ENCODE measurements at regions not wholly inside any gene's neighbourhood (a gene's known extent, or its start where the extent isn't known, plus 50 kb on each side); places are given as distances from the start of the nearest gene placed in this dataset.
"Not testable (repeated sequence)": the region's sequence is repeated elsewhere in the genome, so short reads cannot be mapped to it uniquely, and the experiment has no call there.

DNA sequence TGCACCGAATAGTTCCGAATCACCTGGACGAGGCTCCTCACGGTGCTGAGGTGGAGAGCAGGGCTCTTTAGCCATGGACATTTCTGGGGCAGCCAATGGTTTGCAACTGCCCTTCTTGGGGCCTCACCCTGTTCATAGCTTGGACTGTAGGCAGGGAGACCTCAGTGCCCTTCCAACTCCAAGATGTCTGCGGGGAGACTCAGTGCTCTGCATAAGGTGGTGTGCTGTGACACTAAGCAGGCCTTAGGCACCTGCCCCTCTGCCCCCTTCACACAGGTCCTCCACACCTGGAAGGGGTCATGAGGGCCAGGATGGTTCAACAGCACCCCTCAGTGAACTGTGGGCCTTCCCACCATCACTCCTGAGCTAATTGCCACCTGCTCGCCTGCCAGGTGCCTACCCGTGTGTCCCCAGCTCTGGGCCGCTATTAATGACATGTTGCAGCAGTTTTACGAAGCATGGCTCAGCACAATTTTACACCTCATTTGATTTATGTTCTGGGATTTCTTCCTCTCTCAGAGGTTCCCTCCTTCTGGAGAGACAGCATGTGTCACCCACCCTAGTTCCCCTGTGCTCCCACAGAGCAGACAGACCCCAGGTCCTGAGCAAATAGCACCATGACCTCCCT lies 101.2 kb upstream of the SMAD3 start:
- no peak for DNase-seq (ENCODE audit: low read depth)

DNA sequence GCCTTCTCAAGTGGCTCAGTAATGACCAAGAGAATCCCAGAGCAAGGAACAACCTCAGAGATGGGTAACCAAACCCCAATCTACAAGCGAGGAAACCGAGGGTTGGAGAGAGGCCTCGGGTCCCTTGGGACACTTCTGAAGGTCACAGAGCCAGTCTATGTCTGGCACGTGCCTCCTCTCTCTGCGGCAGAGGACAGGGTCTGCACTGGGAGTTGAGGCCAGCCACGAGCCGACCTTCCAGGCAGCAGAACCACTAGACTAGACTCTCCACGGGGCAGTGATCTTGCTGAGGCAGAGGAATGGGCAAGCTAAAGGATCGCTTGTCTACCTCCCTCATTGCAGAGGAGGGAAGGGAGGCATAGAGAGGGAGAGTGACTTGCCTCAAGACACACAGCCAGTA lies 100.6 kb upstream of the SMAD3 start:
- DNase-seq (ENCODE audit: low read depth) = no peak

DNA sequence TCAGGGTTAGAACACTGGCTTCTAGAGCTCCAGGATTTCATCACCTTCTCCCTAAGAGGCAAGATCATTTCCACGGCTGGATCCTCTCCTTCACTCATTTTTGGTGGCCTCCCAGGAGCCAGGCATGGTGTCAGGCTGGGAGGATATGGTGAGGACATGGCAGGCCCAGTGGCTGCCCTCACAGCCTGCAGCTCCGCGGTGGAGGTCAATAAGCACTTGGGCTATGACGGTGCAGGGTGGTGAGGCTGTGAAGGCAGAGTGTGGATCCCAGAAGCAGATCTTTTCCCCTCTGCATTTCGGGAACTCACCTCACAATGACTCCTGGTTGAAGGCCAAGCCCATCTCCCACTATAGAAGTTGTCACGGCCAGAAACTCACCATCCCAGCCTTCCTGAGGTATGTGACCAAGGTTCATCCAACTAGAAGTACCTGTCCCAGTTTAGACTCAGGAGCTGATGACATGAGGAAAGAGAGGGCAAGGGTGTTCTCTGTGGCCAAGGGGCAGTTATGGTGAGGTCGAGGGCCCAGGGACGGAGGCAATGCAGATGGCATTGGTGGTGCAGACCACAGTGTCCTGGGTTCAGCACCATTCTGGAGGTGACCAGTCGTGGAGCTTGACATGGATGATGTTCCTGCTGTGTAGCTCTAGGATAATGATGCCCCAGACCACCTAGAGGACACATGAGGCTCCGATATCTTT lies 100.1 kb upstream of the SMAD3 start:
- no peak for DNase-seq (ENCODE audit: low read depth)

DNA sequence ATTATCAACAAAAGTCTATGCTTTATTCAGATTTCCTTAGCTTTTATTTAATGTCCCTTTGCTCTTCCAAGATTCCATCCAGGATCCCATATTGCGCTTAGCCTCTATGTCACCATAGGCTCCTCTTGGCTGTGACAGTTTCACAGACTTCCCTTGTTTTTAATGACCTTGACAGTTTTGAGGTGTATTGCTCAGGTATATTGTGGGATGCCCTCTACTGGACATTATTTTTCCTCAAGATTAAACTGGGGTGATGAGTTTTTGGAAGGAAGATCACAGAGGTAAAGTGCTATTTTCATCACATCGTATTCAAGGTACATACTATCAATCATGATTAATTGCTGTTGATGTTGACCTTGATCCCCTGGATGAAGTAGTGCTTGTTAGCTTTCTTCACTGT lies 99.1 kb upstream of the SMAD3 start:
- no peak for DNase-seq (ENCODE audit: low read depth)

DNA sequence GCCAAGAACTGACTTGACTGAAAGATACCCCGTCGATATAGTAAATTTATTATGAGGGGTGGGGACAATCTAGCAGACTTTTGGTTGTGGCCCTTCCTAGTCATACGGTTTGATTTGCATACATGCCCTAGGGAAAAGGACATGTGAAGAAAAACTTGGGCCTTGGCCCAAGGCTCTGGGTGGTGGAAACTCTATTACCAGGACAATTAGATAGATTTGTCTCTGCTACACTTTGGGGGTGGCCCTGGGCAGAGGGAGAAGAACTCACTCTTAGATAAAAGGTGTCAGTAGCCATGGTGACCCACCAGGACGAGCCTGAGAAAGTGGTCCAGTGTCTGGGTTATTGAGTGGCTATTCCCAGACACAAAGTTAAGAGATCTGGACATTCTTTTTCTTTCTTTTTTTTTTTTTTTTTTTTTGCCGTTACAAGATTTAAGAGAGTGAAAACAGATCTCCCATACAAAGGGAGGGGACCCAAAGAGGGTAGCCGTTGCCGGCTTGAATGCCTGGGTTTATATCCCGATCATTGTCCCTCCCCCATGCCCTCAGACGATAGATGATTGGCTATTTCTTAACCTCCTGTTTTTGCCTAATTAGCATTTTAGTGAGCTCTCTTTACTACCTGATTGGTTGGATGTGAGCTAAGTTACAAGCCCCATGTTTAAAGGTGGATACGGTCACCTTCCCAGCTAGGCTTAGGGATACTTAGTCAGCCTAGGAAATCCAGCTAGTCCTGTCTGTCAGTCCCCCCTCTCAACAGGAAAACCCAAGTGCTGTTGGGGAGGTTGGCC lies 96.4 kb upstream of the SMAD3 start:
- DNase-seq (ENCODE audit: low read depth) = no peak

DNA sequence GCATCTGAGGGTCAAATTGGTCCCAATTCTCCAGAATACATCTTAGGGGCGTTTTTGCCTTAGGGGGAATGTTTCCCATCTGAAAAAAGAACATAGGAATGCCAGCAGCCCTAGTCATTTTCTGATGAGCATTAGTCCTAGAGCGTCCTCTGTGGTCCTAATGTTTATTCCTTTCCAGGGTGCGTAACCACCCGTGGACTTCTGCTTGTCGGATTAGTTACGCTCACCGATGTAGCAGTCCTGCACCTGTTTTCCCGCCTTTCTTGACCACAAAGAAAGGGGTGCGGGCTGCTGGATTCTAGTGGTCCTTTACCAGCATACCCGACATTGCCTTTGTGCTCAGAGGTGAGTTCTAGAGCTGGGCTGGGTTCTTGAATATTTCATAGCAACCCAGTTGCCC lies 91.3 kb upstream of the SMAD3 start:
- not testable (repeated sequence) for DNase-seq (ENCODE audit: low read depth)

DNA sequence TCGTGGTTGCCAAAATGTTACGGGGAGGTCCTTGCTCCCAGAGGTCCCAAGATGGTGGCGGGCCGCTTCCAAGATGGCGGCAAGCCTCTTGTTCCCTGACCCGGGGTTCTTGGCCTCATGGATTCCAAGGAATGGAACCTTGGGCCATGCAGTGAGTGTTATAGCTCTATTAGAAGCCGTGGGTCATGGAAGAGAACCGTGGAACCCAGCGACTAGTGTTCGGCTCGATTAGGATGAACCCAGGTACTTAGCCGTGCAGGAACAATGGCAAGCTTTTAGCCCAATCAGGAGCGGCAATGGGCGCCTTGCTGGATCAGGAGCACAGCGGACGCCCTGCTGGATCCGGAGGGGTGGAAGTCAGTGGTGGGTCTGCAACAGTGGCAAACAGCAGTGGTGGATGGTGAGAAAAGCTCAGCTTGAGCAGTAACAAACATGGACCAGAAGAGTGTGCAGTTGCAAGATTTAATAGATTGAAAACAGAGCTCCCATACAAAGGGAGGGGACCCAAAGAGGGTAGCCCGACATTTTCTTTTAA lies 89.2 kb upstream of the SMAD3 start:
- not testable (repeated sequence) for DNase-seq (ENCODE audit: low read depth)

DNA sequence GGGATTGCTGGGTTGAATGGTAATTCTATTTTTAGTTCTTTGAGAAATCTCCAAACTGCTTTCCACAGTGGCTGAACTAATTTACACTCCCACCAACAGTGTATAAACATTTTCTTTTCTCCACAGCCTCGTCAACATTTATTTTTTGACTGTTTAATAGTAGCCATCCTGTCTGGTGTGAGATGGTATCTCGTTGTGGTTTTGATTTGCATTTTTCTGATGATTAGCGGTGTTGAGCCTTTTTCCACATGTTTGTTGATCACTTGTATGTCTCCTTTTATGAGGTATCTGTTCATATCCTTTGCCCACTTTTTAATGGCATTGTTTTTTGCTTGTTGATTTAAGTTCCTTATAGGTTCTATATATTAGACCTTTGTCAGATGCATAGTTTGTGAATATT lies 85.1 kb upstream of the SMAD3 start:
- DNase-seq (ENCODE audit: low read depth) = not testable (repeated sequence)

DNA sequence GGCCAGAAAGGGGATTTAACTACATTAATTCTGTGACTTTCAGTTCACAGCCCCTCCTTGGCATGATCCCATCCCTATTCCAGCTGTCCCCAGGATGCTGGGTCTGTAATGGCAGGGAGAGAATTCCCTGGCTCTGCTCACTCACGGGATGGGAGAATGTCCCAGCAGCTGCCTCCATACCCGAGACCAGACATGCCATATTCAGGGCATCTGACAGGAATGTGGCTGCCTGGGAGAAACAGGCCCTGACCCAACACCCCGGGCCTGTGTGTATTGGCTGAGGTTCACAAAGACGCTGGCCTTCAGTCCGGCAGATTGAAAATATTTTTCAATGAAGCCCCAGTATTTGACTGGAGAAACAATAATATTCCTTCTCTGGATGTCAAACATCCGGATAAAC lies 83.6 kb upstream of the SMAD3 start:
- DNase-seq (ENCODE audit: low read depth) = no peak

DNA sequence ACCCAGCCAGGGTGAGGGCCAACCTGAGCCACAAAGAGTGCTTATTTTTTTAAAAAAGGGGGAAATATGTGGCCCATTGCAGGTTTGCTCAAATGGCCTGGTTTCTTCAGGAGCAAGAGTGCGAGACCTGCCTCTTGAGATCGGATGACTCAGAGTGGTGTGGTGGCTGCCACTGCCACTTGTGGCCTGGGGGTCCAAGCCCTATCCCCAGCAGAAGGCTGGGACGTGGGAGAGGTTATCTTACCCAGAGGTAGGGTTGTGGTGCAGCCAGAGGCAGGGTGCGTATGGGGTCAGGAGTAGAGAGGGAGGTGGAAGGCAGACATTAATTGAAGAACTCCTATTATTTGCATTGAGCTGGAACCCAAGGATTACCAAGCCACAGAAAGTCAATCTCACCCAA lies 83.2 kb upstream of the SMAD3 start:
- no peak for DNase-seq (ENCODE audit: low read depth)

DNA sequence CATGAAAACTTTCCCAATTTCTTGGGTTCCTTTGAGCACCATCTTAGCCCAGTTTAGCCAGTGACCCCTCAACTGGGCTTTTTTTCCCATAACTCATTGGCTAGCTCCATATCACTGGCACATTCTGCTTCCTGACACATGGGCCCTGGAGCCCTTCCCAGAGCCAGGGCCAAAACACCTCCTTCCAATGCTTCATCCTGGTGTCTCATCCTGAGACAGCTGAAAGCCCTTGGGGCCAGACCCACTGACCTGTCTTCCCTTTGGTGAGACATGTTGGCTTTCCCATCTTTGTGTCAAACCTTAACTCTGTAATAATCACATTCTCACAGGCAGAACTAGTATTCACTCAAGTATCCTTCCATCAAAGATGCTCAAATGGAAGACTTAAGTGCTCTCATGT lies 82.6 kb upstream of the SMAD3 start:
- no peak for DNase-seq (ENCODE audit: low read depth)

DNA sequence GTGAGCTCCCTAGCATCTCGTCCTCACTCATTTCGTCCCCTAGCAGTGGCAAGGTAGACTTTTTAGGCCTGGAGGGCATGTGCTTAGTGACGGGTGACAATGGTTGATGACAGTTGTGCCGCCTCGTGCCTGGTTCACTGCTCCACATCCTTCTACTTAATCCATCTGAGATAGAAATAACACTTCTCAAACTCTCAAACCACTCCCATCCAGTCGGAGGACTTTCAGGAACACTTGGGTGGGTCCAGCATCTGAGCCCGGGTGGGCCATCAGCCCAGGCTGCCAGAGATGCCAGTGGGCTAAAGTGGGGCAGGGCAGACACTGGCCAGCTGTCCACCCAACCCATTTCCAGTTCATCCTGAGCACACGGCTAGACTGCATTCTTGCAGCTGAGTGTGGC lies 79.7 kb upstream of the SMAD3 start:
- DNase-seq (ENCODE audit: low read depth) = no peak

DNA sequence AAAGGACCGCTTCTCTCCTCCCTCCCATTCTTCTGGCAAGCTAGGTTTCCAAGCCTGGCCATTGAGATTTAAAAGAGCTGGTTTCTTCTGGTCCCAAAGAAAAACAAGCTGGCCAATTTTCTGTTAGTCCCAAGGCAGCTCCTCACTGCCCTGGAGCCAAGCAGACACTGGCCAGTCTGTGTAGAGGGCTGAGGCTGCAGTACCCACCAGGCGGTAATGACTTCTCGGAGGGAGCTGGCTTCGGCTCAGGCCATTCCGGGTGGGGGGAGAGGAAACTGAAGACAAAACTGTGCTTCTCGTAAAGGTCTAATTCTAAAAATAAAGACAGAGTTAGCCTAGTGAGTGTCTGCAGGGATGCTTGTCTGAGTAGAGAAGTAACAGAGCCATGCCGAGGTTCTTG lies 78.5 kb upstream of the SMAD3 start:
- no peak for DNase-seq (ENCODE audit: low read depth)

DNA sequence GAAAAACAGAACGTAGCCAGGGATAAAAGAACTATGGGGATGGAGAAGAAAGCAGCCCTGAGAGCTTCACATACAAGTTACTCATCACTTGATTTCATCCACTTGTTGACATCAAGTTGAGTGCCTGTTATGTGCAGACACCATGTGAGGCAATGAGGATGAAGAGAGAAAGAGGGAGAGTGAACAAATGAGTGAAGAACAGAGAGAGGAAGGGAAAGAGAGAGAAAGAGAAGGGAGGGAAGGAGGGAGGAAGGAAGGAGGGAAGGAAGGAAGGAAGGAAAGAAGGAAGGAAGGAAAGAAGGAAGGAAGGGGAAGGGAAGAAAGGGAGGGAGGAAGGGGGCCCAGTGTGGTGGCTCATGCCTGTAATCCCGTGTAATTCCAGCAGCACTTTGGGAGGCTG lies 72.3 kb upstream of the SMAD3 start:
- DNase-seq (ENCODE audit: low read depth) = no peak

DNA sequence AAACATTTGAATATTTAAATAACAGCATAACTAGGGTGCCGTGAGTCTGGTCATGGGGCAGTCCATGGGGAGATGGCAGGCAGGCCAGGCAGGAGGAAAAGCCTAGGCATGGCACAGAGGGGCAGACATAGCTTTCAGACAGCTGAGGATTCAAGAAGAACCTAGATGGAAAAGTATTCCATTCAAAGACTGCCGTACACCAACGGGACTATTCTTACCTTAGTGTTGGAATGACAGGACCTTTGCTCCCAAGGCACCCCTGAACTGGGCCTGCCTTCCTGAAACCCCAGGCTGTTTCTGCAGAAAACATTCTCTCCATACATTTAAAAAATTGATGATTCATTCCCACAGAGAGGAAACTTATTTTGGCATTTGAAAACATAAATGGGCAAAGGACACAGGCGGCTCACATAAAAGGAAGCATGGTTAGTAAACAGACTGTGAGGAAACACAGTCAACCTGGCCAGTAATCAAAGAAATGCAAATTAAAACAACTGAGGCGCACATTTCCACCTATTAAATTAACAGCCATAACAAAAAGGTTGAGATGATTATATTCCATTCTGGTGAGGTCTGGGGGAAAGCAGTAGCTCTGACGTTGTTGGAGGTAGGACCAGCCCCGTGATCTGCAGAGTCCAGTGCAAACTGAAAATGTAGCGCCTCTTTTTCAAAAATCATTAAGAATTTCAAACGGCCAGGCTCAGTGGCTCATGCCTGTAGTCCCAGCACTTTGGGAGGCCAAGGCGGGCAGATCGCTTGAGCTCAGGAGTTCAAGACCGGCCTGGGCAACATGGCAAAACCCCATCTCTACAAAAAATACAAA lies 71.3 kb upstream of the SMAD3 start:
- DNase-seq (ENCODE audit: low read depth) = no peak

DNA sequence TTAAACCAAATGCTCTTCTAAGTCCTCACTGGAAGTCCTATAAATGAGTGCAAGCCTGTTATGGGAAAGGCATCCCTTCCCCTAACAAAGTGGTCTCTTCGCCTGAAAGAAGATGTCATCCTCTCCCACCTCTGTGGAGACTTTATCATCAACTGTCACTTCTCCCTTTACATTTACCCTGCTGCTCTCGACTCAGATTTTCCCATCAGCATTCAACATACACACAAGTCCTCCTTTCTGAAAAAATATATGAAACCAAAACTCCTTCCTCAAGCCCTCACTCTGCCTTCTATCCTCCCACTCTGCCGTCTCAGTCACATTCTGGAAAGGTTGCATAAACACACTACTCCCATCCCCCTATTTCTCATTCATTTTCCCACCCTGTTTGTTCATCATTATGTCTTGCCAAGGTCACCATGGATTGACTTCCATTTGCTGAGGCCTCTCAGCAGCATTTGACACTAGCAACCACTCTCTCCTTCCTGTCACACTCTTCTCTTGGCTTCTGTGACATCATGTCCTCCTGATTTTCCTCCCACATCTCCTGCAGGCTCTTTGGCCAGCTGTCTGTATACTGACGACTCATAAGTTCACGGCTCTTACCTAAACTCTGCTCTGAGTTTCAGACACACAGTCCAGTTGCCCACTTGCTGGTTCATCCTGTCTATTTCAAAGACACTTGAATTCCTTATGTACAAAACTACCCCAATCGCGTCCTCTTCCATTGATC lies 70.3 kb upstream of the SMAD3 start:
- DNase-seq (ENCODE audit: low read depth) = no peak

DNA sequence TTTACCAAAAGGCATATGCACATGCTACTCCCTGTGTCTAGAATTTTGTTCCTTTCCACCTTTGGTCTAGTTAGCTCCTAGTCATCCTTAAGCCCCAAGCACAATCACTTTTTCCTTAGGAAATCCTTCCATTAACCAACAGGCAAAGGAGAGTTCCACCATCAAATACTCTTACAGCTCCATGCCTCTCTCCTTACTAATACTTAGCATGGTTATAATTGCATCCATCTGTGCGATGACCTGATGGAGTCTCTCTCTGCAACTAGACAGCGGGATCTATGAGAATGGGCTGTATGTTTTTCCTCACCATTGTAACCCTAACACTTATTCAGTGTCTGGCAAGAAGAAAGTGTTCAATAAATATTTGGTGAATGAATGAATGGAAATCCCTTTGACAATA lies 69.3 kb upstream of the SMAD3 start:
- no peak for DNase-seq (ENCODE audit: low read depth)

DNA sequence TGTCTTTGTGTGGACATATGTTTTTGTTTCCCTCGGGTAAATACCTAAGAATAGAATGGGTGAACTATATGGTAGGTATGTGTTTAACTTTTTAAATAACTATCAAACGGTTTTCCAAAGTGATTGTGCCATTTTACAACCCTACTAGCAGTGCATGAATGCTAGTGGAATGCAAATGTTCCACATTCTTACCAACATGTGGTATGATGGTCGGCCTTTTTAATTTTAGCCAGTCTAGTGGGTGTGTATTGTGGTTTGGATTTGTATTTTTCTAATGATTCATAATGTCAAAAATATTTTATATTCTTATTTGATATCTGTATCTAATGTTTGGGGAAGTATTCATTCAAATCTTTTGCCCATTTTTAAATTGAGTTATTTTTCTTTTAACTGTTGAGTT lies 68.2 kb upstream of the SMAD3 start:
- peak; percentile 86 for DNase-seq (ENCODE audit: low read depth)

DNA sequence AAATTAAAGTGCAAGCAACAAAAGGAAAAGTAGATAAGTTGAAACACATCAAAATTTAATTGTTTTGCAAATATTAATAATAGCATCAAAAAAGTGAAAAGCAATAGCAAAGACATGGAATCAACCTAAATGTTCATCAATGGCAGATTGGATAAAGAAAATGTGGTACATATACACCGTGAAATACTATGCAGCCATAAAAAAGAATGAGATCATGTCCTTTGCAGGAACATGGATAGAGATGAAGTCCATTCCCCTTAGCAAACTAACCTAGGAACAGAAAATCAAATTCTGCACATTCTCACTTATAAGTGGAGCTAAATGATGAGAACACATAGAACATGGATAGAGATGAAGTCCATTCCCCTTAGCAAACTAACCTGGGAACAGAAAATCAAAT lies 67.2 kb upstream of the SMAD3 start:
- DNase-seq (ENCODE audit: low read depth) = not testable (repeated sequence)

DNA sequence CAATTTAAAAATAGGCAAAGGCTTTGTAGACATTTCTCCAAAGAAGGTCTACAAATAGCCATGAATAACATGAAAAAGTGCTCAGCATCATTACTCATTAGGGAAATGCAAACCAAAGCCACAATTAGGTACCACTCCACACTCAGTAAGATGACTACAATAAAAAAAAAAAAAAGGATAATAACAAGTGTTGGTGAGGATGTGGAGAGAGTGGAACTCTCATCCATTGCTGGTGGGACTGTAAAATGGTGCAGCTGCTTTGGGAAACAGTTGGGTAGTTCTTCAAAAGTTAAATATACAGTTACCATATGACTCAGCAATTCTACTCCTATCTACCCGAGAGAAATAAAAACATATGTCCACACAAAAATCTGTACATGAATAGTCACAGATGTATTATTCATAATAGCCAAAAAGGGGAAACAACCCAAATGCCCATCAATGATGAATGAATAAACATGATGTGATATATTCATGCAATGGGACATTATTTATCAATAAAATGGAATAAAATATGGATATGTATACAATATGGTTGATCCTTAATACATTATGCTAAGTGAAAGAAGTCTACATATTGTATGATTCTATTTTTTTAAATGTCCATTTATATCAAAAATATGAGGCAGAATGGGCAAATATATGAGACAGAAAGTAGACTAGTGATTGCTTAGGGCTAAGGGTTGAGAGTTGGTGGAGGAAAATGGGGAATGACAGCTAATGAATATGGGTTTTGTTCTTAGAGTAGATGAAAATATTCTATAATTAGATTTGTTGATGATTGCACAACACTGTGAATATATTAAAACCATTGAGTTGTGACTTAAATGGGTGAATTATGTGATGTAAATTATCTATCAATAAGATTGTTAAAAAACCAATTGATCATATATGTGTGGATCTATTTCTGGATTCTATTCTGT lies 66.1 kb upstream of the SMAD3 start:
- DNase-seq (ENCODE audit: low read depth) = no peak
